ENCODE measurements at regions not wholly inside any gene's neighbourhood (a gene's known extent, or its start where the extent isn't known, plus 50 kb on each side); places are given as distances from the start of the nearest gene placed in this dataset.

DNA sequence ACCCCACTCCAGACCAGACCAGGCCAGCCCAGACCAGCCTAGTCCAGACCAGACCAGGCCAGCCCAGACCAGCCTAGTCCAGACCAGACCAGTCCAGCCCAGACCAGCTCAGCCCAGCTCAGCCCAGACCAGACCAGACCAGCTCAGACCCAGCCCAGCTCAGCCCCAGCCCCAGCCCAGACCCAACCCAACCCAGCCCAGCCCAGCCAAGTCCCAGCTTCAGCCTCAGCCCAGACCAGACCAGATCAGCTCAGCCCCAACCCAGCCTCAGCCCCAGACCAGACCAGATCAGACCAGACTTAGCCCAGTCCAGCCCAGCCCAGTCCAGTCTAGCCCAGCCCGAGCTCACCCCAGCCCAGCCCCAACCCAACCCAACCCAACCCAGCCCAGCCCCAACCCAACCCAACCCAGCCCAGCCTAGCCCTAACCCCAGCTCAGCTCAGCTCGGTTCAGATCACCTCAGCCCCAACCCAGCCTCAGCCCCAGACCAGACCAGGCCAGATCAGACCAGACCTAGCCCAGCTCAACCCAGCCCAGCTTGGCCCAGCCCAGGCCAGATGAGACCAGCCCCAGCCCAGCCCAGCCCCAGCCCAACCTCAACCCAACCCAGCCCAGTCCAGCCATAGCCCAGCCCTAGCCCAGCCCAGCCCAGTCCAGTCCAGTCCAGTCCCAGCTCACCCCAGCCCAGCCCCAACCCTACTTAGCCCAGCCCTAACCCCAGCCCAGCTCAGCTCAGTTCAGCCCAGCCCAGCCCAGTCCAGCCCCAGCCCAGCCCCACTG lies 204.7 kb downstream of the BCL11B start:
- no peak for DNase-seq

DNA sequence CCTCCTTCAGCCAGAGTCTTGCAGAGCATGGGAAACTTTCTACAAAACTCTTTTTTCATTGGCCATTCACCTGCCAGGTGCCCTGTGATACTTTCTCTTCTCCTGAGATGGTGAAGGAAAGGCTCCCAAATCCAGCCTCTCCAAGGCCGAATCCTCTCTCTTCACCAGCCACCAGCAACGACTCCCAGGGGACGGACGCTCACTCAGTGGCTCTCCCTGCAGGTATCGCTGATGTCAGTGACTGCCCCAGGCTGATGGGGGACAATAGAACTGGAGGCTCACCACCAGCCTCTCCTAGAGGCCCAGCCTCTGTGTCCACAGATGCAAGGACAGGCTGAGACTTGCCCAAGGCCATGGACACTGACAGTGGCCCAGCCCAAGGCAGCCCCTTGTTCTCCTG lies 204.1 kb downstream of the BCL11B start:
- no peak for DNase-seq

DNA sequence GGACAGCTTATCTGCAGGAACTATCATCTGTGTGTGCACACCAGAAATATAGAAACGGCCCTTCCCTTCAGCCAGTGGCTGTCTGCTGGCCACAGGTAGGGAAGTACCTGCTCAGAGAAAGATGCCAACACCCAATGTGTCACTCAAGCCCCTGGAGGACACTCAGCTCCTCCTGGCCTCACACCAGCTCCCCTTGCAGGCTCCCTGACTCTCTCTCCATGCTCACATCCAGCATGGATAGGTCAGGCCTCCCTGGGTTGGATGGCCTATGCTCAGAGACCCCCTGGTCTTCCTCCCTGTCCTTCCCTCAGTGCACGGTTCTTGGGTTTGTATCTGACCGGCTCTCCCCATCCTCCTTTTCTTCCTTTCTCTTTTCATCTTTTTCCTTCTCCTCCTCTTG lies 202.1 kb downstream of the BCL11B start:
- no peak for DNase-seq

DNA sequence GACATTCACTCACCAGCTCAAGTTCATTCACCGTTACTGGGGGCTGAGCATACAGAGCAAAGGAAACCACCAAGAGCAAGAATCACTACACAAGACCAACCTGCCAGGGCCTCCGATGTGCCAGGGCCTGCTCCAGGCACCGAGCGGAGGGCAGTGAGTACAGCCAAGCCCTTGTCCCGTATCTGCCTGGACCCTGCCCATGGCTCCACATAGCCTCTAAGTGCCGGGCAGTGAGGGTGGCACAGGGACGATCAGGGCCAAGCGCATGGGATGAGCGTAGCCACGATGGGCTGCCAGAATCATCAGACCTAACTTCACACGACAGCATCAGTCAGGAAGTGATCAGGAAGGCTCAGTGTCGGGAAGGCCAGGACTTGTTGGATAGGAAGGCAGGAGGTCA lies 199.6 kb downstream of the BCL11B start:
- DNase-seq = no peak

DNA sequence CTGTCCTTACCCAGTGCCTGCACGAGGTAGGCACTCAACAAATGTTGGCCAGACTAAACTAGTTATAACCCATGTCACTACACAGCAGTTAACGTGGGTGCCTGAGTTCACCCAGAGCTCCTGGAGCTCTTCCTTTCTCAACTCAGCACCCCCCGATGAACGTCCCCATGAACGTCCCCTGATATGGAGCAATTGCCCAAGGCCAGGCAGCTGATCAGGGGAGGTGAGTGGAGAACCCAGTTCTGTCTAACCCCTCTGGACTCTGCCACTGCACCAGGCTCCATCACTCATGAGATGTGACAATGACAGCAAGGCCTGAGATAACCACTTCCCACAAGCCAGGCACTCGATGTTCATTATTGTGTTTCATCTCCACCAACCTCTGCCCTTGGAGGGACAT lies 199.0 kb downstream of the BCL11B start:
- no peak for DNase-seq

DNA sequence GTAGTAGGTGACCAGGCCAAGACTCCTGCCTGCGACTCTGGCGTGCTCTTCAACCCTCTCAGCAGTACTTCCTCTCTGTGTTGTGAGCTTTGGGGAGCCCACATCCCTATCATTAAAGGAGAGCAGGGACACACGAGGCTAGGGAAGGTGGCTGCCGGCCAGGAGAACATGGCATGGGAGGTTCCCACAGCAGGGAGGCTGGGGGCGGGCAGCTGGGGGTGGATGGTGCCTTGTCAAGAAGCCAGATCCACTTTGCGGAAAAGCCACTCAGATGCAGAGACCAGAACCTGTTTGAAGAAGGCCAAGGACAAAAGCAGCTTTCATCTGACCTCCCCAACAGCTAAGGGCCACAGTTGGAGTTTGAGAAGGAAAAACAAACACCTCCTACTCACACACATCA lies 198.6 kb downstream of the BCL11B start:
- no peak for DNase-seq

DNA sequence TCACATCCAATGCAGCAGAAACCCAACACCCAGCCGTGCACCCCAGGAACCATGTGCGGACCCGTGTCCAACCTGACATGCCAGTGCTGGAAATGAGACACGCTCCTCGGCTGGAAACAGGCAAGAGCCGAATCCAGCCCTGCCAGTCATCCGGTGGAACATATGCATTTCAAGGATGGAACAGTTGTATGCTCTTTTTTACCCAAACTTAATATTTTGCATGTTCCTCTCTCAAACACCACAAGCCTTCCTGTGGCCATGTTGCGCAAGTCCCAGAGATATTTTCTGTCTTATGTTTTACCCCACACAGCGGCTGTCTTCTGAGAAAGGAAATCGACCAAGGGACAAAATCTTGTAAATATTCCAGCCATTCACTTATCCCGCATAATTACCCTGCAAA lies 196.9 kb downstream of the BCL11B start:
- DNase-seq = no peak

DNA sequence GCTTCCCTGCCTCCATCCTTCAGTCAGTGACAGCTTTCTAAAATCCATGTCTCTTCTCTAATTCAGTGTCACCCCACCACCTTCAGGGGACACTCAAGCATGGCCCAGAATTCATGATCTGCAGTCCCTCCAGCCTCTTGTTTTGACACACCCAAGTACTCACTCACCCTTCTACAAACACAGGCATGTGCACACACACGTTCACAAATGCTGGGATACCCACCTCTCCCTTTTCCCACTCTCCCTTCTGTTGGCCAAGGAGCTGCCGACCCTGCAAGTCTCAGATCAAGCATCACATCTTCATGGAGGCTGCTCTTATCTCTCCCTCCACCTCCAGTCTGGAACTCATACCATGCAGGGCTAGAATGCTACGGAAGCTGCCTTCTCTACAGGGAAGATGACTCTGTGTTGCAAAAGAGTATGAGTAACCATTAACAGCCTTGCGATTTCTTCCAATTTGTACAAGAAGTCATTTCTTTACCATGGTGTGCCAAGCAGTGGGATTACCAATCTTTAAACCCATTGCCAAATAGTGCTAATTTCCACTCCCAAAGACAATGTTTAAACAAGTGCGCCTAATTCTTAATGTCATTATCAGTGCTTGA lies 196.1 kb downstream of the BCL11B start:
- DNase-seq = no peak

DNA sequence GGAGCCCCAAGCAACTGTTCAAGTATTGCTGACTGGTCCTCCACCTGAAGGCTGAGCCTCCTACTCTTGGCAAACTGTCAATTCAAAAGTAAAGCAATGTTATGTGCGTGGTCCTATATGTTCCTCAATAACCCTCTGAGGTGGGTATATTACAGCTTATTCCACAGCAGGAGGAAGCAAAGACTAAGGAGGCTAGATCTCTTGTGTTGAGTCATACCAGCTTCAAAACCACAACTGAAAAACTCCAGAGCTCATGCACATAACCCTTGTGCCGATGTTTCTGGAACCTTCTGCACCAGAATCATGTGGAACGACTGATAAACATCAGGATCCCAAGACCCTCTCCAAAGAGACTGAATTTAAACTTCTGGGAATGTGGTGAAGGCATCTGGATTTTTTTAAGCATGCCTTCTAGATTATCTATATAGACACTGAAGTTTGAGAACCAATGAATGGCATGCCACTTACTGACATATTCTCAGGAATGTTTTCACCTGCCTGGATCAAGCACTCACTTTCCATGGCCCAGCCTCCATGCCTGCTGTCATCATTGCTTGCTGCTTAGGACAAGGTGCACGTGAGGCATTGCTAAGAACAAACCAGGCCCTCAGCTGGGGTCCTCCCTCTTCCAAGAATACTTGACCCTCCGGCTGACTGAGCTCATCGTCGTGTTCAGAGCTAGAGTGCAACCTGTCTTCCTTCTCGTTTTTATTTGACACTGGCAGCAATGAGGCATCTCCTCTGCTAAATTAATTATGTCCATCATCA lies 194.7 kb downstream of the BCL11B start:
- DNase-seq = no peak

DNA sequence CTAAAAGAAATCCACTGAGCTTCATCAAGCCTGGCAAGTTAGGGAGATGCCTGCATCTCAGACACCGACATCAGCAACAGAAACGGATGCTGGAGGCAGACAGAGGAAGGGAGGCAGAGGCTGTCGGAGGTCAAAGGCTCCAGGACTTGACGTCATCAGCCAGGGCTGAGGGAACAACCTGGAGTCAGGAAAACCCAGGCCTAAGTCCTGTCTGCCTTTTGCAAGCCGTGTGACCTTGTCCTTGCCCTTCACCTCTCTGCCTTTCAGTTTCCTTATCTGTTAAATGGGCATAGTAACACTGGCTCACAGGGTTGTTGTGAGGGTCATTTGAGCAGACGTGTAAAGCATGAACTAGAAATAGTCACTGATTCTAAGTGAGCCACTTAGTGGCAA lies 194.2 kb downstream of the BCL11B start:
- no peak for DNase-seq

DNA sequence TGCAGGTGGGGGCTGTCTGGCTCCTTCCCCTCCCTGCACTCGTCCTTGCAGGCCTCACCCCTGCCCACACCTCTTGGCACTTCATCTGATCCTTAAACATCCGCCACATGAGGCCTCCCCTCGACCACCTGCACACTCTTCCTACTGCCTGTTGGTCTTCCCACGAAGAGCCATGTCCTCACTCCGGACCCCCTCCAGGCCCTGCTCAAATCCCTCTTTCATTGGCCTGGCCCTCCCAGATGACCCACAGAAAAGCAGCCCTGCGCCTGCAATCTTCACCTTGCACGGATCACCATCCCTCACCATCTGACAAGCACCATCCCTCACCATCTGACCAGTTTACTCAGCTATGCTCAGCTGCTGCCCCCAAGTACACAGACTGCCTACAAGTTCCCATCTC lies 193.6 kb downstream of the BCL11B start:
- DNase-seq = no peak

DNA sequence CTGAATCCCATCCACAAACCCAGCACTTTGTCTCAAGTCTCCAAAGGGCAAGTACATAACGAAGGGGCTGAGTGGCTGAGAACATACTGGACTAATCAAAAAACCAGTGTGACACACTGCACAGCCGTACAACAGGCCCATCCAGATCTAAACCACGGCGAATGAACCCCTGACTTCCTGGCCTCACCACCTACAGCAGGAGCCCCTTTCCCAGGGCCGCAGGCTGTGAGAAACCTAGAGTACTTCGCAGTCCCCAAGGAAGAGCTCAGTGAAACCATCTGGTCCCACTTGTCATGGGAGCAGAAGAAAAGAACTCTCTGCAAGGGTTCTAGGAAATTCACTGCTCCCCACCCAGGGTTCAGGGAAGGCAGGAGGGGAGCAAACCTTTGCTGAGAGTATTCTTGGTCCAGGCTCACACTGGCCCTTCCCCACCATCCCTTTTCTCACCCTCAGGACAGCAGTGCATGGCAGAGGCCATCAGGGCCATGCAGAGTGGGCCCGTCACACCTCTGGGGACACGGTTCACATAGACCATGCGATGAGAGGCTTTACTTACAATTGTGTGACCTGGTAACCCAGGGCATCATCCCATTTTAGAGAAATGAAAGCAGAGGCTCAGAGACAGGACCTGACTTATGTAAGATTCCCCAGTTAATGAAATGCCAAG lies 192.8 kb downstream of the BCL11B start:
- no peak for DNase-seq

DNA sequence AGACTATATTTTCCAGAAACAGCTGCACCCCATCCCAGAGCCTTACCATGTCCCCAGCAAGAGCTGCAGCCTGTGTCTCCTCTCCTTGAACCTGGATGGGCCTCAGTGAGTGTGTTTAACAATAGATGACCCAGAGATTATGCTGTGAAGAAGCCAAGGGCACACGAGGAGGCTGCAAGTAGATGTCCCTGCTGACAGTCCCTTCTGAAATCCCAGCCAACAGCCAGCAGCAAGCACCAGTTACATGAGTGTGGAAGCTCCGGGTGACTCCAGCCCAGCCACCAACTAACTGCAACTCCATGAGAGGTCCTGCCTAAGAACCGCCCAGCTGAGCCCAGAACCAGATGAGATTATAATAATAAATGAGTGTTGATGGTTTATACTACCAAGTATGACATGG lies 191.7 kb downstream of the BCL11B start:
- DNase-seq = no peak

DNA sequence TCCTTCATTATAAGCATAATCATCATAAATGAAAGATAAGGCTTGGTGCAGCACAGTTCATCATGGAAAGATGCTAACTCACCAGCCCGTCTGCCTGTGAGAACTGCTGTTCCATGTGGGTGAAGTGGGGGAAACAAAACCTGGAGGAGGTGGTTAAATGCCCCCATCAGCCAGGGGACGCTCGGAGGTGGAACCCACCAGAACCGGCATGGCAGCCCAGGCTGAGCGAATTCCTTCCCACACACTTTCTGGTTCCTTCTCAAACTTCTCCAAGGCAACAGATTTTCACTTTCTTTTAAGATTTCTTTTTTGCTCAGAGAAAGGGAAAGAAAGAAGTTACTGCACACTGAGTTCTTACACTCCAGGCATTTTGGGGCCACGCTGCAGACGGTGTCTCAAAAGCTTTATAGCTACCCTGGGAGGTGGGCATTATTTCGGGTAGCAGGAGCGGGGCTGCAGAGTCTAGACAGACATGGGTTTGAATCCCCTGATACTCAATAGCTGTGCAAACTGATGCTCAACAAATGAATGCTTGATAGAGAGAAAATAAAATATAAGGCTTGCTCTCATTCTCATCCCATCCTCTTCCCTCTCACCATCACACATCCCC lies 190.7 kb downstream of the BCL11B start:
- no peak for DNase-seq

DNA sequence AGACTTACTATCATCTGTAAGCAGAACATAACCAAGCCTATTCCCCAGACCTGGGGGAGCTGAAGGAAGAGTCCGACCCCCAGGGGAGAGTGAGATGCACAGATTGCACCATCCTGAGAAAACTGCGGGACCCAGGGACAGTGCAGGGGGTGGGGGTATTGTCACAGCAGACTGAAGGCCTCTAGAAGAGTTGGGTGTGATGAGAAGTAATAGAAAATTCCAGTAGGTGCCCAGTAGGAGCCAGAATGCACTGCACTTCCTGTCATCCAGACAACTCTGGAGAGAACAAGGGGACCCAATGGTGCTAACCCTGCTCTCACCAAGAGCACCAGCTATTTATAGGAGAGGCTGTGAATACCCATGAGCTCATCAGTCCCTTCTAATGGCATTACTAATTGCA lies 190.1 kb downstream of the BCL11B start:
- no peak for DNase-seq

DNA sequence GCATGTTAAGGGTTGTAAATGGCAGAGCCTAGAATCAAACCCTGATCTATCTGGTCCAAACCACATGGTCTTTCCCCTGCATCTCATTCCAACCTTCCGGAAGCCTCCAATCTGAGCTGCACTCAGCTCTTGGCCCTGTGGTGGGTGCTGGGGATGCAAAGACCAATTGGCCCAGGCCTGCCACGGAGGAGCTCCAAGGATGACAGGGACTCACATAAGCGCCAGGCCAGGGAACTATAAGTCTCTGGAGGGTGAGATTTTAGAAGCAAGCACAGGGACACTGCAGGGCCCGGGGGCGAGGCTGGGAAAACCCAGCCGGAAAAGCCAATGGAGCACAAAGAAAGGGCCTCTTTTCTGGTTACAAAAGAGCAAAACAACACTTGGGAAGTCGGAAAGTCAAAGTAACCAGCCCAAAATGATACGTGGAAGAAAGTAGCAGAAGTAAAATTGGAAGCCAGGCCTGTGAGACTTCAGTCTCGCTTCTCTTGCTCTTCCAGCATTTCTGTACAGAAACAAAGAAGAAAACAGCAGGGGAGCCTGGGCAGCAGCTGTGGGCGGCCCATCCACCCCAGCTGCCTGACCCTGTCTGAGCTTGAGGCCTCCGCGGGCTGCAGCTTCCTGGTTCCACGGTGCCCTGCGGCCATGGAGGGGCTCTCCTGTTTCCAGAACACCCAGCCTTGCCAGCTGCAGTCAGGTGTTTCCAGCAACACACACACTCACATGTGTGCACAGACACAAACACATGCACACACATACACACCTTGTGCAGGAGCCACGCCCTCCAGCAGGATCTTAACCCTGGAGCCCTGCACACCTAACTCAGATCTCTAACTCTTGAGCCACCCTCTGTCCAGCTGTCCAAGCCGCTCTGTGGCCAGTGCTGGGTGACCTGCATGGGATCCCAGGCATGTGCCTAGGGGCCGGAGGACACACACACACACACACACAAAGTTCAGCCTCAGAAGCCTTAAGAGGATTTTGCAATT lies 178.2 kb downstream of the BCL11B start:
- no peak for DNase-seq

DNA sequence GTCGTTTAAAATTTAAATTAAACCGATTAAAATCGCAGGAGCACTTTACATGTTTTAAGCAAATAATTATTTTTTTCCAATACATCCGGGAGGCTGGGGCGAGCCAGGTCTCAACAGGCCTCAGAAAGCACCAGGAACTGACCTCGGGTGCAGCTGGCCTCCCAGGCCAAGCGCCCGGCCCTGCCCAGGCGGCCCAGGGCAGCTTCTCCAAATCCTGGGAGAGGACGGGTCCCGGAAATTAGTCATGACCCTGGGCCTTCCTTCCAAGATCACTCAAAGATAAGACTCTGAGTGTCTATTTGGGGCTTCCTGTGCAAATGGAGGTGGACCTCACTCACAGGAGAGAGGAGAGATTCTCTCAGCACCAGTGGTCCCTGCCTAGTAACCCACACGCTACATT lies 177.1 kb downstream of the BCL11B start:
- no peak for DNase-seq

DNA sequence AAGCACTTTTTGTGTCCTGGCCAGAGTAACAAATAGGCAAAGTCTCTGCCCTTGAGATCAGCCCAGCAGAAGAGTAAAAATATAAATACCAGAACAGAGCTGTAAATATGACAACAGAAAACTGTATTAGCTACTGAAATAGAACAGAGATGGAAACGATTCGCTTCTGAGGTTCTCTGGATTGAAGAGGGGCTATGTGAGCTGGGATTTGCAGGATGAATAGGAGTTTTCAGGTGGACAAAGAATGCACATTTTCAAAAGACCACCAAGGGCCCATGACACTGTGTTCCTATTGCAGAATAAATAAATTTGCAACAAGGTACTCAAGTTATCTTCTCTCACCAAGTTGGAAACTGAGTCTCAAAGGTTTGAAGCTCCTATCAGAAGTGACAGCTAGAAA lies 176.6 kb downstream of the BCL11B start:
- DNase-seq = no peak

DNA sequence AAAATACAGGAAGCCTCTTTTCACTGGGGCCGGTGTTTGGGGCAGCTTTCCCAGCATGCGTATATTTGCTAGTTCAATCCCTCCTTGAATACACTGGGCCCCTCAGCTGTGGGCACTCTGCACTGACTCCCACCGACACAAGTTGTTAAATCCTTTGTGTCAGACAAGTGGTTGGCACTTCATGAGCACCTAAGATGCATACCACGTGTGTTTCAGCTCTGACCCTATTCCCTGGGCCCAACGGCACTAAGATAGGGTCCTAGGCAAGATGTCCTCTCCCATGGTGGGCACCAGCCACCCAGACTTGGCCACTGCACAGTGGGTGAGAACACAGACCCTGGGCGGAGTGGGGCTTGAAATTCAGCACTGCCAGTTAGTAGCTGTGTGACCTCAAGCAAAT lies 173.8 kb downstream of the BCL11B start:
- DNase-seq = no peak

DNA sequence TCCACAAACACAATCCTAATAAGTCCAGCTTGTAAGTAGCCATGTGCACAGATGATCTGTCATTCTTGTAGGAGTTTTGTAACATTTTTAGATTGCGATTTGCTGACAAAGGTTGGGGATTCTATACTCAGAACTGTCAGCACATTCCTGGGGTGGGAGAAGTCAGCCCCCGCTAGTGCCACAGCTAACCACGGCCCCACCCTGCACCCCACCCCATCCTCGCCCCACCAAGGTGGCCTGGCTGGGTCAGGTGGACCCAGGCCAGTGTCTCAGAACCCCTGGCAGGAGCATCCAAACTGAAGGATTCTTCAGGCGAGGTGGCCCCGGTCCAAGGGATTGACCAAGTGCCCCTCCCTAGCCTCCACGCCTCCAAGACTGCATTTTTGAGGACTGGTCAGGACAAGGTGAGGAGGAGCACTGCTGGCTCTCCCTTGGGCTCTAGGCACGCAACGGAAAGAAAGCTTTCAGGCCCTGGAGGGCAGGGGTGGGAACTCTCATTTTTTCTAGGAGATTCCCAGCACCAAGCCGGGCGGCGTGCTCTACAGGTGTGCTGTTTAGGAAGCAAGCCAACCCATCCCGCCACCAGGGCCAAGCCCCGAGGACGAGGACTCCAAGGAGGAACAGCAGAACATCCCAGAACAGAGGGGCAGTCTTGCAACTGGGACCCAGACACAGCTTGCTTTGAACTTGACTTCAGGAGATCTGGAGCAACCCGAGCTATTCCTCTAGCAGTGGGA lies 172.8 kb downstream of the BCL11B start:
- DNase-seq = no peak
